GM12878 (cell line): ENCODE measurements at regions not wholly inside any gene's neighbourhood (a gene's known extent, or its start where the extent isn't known, plus 50 kb on each side); places are given as distances from the start of the nearest gene placed in this dataset.

ENCODE experiments used
- ATAC-seq: fragments of 200-7000 bp; cut with Tn5 transposase; 3 replicates; pipeline ENCODE4 v1.9.1; 2020; ENCODE audit warnings: mild to moderate bottlenecking, moderate library complexity
- BruUV-seq: library from RNA; stranded (reverse); fragments of 400-500 nt; replicated peaks from 2 replicates; lab custom pipeline; 2021; lab: Mats Ljungman, UMichigan
- CTCF ChIA-PET: fragments of 300-600 bp; sonication (Branson Sonifier 250); formaldehyde crosslinking; extraction: SDS; loops from one replicate; lab custom pipeline; 2021; ENCODE audit warnings: inconsistent platforms; lab: Yijun Ruan, JAX
- POLR2A ChIA-PET: fragments of 350-600 bp; formaldehyde crosslinking; extraction: SDS; loops from one replicate; lab custom pipeline; 2021; ENCODE audit warnings: inconsistent platforms; lab: Charles Lee
- RAD21 ChIA-PET: fragments of 300-600 bp; sonication (Branson Sonifier 250); formaldehyde crosslinking; loops from one replicate; lab custom pipeline; 2023; ENCODE audit warnings: antibody characterized with exemption; ENCODE audit not compliant: unreplicated experiment; lab: Charles Lee
- SMC1A ChIA-PET: fragments of 300-600 bp; sonication (Branson Sonifier 250); formaldehyde crosslinking; loops from one replicate; lab custom pipeline; 2023; ENCODE audit not compliant: unreplicated experiment, uncharacterized antibody; lab: Charles Lee
- DNase-seq: peaks from one replicate; pipeline ENCODE4 v3.0.0-alpha.2; 2011; ENCODE audit warnings: low read depth, low spot score
- FAIRE-seq: peaks from 3 replicates; lab custom pipeline; 2011; peaks lifted over from hg19 to GRCh38; lab: Jason Lieb, UNC
- H2AFZ ChIP-seq: 2 replicates; pipeline ENCODE4 v1.6.0; 2011; ENCODE audit warnings: low read depth, low read length, control low read depth; ENCODE audit not compliant: control insufficient read depth
- H3K27ac ChIP-seq: 2 replicates; pipeline ENCODE4 v1.5.1; 2011; ENCODE audit warnings: control low read depth; ENCODE audit not compliant: control insufficient read depth, insufficient read depth
- H3K27me3 ChIP-seq, 2 experiments: replicated peaks in 1 of 2; 2 replicates each; pipeline versions ENCODE4 v1.6.0 to v1.6.1; 2011; ENCODE audit warnings: low read length in 1 of 2; ENCODE audit not compliant: control insufficient read depth in 2 of 2, insufficient read depth in 2 of 2
- H3K36me3 ChIP-seq, 2 experiments: 2 replicates each; pipeline ENCODE4 v1.5.1; 2011; ENCODE audit warnings: low read length in 1 of 2; ENCODE audit not compliant: control insufficient read depth in 2 of 2, insufficient read depth in 2 of 2
- H3K4me1 ChIP-seq: 2 replicates; pipeline ENCODE4 v1.6.1; 2011; ENCODE audit warnings: mild to moderate bottlenecking, low read length, moderate library complexity, mixed read lengths; ENCODE audit not compliant: control insufficient read depth, insufficient read depth
- H3K4me2 ChIP-seq: 2 replicates; pipeline ENCODE4 v1.6.0; 2011; ENCODE audit warnings: control low read depth; ENCODE audit not compliant: control insufficient read depth, insufficient read depth
- H3K4me3 ChIP-seq: fragments of 200-600 bp; sonication (generic); 2 replicates; pipeline ENCODE4 v1.5.1; 2016
- H3K79me2 ChIP-seq: 2 replicates; pipeline ENCODE4 v1.6.0; 2011; ENCODE audit warnings: low read length; ENCODE audit not compliant: control insufficient read depth, insufficient read depth
- H3K9ac ChIP-seq: 2 replicates; pipeline ENCODE4 v1.8.0; 2011; ENCODE audit warnings: low read length, control low read depth, mixed read lengths; ENCODE audit not compliant: control insufficient read depth, insufficient read depth
- H3K9me3 ChIP-seq: replicated peaks from 3 replicates; pipeline ENCODE4 v1.5.1; 2011; ENCODE audit warnings: mild to moderate bottlenecking, low read length; ENCODE audit not compliant: control insufficient read depth, insufficient read depth
- H4K20me1 ChIP-seq: 2 replicates; pipeline ENCODE4 v1.6.0; 2011; ENCODE audit not compliant: control insufficient read depth, insufficient read depth
- E2F8 ChIP-seq: fragments of 450-650 bp; IDR thresholded peaks from 2 replicates; pipeline ENCODE4 v1.6.1; 2018; ENCODE audit warnings: mild to moderate bottlenecking, low read depth, moderate library complexity; ENCODE audit not compliant: partially characterized antibody
- EZH2 ChIP-seq: IDR thresholded peaks from 2 replicates; pipeline ENCODE4 v1.6.1; 2012; ENCODE audit warnings: low read depth, mild to moderate bottlenecking, control low read depth, inconsistent platforms, low read length, borderline replicate concordance; ENCODE audit not compliant: control insufficient read depth
- GABPA ChIP-seq: IDR thresholded peaks from 2 replicates; pipeline ENCODE4 v1.6.1; 2014; ENCODE audit warnings: antibody characterized with exemption, low read depth, mild to moderate bottlenecking, inconsistent platforms
- GATAD2B ChIP-seq: fragments of 450-650 bp; conservative IDR thresholded peaks from 2 replicates; pipeline ENCODE4 v1.6.1; 2017; ENCODE audit warnings: low read depth, mild to moderate bottlenecking, moderate library complexity
- HCFC1 ChIP-seq: fragments of 150-350 bp; IDR thresholded peaks from 2 replicates; pipeline ENCODE4 v1.6.1; 2014; ENCODE audit warnings: low read length
- MEF2A ChIP-seq: IDR thresholded peaks from 2 replicates; pipeline ENCODE4 v1.6.1; 2011; ENCODE audit warnings: low read depth, mild to moderate bottlenecking, low read length, moderate library complexity; ENCODE audit not compliant: insufficient read depth
- MLLT1 ChIP-seq: fragments of 450-650 bp; IDR thresholded peaks from 2 replicates; pipeline ENCODE4 v1.6.1; 2016; ENCODE audit warnings: mild to moderate bottlenecking
- NBN ChIP-seq: fragments of 450-650 bp; IDR thresholded peaks from 2 replicates; pipeline ENCODE4 v1.6.1; 2016
- NKRF ChIP-seq: fragments of 450-650 bp; conservative IDR thresholded peaks from 2 replicates; pipeline ENCODE4 v1.6.1; 2017; ENCODE audit warnings: mild to moderate bottlenecking, moderate library complexity
- PAX5 ChIP-seq: IDR thresholded peaks from 2 replicates; pipeline ENCODE4 v1.6.1; 2011; ENCODE audit warnings: low read depth, low read length, borderline replicate concordance
- SIN3A ChIP-seq: IDR thresholded peaks from 2 replicates; pipeline ENCODE4 v1.6.1; 2012; ENCODE audit warnings: low read depth, low read length, improper control_type of control experiment
- SREBF1 ChIP-seq: IDR thresholded peaks from 2 replicates; pipeline ENCODE4 v1.6.1; 2012; ENCODE audit warnings: mild to moderate bottlenecking, low read length
- SUZ12 ChIP-seq: fragments of 200-600 bp; sonication (generic); IDR thresholded peaks from one replicate; pipeline ENCODE4 v1.6.1; 2018; ENCODE audit warnings: antibody characterized with exemption, mild to moderate bottlenecking; ENCODE audit not compliant: unreplicated experiment
- TCF7 ChIP-seq: IDR thresholded peaks from 2 replicates; pipeline ENCODE4 v1.6.1; 2014; ENCODE audit warnings: antibody characterized with exemption, borderline replicate concordance
- WGBS: methylation state at CpG from one replicate; pipeline ENCODE4 v1.1.6; 2016; ENCODE audit warnings: low lambda C conversion rate; ENCODE audit not compliant: insufficient replicate concordance, insufficient coverage; ENCODE audit errors: missing lambda C conversion rate; 5-methylcytosine and 5-hydroxymethylcytosine counted together
- in situ Hi-C: fragments of 300-500 bp; cut with MboI; formaldehyde crosslinking; loops from 9 replicates; pipeline ENCODE4 v1.14.3; 2018; ENCODE audit warnings: mixed read lengths
- intact Hi-C: fragments of 100-400 bp; cut with micrococcal nuclease; formaldehyde crosslinking; loops from one replicate; pipeline ENCODE4 v1.14.2; 2022; ENCODE audit not compliant: unreplicated experiment
- TF ChIP-seq, protein P1 (sequence below): IDR thresholded peaks from 2 replicates; pipeline ENCODE4 v1.6.1; 2012; ENCODE audit warnings: mild to moderate bottlenecking, low read depth, low read length

DNA sequence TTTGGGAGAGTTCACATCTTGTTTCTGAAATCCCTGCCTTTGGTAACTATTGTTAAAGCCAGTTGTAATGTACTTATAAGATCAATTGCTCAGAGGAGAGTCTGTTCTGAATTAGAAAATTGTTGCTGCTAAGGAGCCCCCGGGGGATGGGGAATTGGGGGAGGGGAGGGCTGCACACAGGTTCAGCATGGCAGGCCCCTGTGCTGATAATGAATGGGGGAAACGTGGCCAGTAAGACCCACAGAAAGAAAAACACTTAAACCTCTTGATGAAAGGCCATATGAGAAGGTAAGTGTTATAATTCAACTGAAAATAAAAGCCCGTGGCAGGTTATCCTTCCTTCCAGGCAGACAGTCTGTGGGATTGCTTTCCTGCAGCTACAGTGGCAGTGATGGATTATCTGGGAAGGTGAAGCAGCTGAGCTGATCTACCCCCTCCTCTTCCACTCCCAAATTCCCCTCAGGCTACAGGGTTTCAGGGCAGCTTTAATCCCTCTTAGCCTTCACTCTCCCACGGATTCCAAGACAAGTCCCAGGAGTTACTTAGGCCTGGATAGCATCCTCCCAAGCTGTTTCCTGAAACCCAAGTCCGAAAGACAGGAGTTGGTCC, 398.8 kb downstream of the TBX15 start:
- no peak overlapping the region for H3K4me3 ChIP-seq
- intact Hi-C loops: no loop called here
- POLR2A ChIA-PET: no interaction called here
- H3K36me3 ChIP-seq: no peaks in the 10 kb centered on the region
- no peak for TF ChIP-seq MLLT1
- no peak for TF ChIP-seq TCF7
- TF ChIP-seq SUZ12: no peak
- TF ChIP-seq MEF2A: no peak
- TF ChIP-seq HCFC1: no peak
- TF ChIP-seq GABPA: no peak
- TF ChIP-seq NBN: no peak
- no peak for TF ChIP-seq SREBF1
- no peak for TF ChIP-seq E2F8
- TF ChIP-seq GATAD2B: no peak
- TF ChIP-seq NKRF: no peak
- TF ChIP-seq, protein P1, sequence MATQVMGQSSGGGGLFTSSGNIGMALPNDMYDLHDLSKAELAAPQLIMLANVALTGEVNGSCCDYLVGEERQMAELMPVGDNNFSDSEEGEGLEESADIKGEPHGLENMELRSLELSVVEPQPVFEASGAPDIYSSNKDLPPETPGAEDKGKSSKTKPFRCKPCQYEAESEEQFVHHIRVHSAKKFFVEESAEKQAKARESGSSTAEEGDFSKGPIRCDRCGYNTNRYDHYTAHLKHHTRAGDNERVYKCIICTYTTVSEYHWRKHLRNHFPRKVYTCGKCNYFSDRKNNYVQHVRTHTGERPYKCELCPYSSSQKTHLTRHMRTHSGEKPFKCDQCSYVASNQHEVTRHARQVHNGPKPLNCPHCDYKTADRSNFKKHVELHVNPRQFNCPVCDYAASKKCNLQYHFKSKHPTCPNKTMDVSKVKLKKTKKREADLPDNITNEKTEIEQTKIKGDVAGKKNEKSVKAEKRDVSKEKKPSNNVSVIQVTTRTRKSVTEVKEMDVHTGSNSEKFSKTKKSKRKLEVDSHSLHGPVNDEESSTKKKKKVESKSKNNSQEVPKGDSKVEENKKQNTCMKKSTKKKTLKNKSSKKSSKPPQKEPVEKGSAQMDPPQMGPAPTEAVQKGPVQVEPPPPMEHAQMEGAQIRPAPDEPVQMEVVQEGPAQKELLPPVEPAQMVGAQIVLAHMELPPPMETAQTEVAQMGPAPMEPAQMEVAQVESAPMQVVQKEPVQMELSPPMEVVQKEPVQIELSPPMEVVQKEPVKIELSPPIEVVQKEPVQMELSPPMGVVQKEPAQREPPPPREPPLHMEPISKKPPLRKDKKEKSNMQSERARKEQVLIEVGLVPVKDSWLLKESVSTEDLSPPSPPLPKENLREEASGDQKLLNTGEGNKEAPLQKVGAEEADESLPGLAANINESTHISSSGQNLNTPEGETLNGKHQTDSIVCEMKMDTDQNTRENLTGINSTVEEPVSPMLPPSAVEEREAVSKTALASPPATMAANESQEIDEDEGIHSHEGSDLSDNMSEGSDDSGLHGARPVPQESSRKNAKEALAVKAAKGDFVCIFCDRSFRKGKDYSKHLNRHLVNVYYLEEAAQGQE: no peak
- no peak for TF ChIP-seq PAX5
- TF ChIP-seq SIN3A: no peak
- no peak for TF ChIP-seq EZH2
- H3K27ac ChIP-seq: no peak overlapping the region
- CTCF ChIA-PET: no interaction called here
- in situ Hi-C loops: no loop called here
- H3K9ac ChIP-seq: no peak overlapping the region
- no peak overlapping the region for H3K4me2 ChIP-seq
- DNase-seq: no peak
- H3K4me1 ChIP-seq: no peaks in the 10 kb centered on the region
- ATAC-seq: no peak
- no peaks in the 10 kb centered on the region for H4K20me1 ChIP-seq
- RAD21 ChIA-PET: no interaction called here
- FAIRE-seq: no peak
- H2AFZ ChIP-seq: no peak overlapping the region
- no peaks in the 10 kb centered on the region for H3K9me3 ChIP-seq
- no peaks in the 10 kb centered on the region for H3K27me3 ChIP-seq
- BruUV-seq: no TSS peak
- 5% methylated on average over 5 of the region's 5 CpGs for WGBS
- SMC1A ChIA-PET: no interaction called here
- no peaks in the 10 kb centered on the region for H3K79me2 ChIP-seq
